GM21825 (cell line): ENCODE measurements at regions not wholly inside any gene's neighbourhood (a gene's known extent, or its start where the extent isn't known, plus 50 kb on each side); places are given as distances from the start of the nearest gene placed in this dataset.
"Not testable (repeated sequence)": the region's sequence is repeated elsewhere in the genome, so short reads cannot be mapped to it uniquely, and the experiment has no call there.

Source experiments
- ATAC-seq: cut with Tn5 transposase; IDR thresholded peaks from one replicate; pipeline ENCODE4 v1.9.1; 2021; ENCODE audit warnings: mild to moderate bottlenecking, moderate library complexity; ENCODE audit not compliant: unreplicated experiment

DNA sequence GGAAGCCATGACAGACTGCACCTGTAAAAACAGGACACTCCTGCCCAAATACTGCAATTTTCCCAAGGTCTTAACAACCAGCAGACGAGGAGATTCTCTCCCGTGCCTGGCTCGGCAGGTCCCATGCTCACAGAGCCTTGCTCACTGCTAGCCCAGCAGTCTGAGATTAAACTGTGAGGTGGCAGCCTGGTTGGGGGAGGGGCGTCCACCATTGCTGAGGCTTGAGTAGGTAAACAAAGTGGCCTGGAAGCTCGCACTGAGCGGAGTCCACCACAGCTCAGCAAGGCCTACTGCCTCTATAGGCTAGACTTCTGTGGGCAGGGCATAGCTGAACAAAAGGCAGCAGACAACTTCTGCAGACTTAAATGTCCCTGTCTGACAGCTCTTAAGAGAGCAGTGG, 80.3 kb downstream of the ANXA5 start:
- ATAC-seq: not testable (repeated sequence)

DNA sequence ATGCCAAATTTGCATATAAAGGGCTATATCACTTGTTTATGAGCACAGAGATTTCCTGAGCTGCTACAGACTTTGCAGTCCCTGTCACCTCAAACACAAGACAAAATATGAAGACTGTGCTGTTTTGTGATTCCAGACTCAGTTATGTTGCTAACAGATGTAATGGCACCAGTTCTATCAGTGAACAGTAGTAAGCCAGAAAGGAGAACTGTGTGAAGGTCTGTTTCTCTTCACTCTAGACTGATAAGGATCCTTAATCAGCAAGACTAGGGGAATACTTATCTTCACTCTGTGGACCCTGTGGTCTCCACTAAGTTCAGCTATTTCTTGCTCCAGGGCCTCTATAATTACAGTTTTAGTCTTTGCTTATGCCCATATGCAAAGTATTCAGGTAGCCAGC, 82.7 kb downstream of the ANXA5 start:
- ATAC-seq: no peak

DNA sequence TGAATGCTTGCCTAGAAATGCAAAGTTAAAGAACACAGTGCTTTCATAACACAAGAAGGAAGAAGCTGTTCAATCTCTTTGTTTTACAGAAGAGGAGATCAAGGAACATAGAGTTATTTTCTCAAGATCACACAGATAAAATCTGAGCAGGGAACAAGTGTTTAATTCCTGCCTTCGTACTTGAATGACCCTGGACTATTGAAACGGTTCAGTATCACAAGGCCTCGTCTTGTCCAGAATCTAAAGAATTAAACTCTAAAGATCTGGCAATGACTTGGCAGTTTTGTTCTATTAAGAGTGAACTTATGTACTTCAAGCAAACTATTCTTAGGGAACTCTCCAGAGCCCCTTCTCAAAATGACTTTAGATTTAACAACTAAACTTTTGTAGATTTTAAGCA, 97.7 kb downstream of the ANXA5 start:
- ATAC-seq: no peak

DNA sequence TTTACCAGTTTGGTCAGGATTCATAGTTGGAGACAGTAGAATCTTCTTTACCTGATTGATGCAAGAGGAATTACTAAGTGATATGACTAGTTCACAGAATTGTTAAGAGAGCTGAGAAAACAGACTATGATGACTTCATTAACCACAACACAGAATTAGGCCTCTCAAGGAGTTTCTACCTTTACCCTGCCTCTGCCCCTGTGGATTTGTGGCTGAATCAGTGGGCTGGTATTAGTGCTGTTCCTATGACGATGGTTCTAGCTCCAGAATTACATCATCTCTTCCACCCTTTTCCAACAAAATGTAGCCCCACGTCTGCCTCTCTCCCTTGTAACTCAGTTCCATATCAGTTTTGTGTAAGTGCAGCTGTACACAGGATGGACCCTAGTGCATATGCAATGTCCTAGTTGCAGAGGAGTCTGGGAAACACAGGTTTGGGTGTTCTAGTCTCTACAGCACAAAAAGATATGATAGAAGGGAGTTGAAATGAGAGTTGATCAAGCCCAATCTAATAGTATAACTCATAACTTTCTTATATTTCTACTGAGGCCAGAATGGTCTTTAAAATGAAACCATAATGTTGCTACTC, 99.3 kb downstream of the ANXA5 start:
- ATAC-seq: peak; percentile 85

DNA sequence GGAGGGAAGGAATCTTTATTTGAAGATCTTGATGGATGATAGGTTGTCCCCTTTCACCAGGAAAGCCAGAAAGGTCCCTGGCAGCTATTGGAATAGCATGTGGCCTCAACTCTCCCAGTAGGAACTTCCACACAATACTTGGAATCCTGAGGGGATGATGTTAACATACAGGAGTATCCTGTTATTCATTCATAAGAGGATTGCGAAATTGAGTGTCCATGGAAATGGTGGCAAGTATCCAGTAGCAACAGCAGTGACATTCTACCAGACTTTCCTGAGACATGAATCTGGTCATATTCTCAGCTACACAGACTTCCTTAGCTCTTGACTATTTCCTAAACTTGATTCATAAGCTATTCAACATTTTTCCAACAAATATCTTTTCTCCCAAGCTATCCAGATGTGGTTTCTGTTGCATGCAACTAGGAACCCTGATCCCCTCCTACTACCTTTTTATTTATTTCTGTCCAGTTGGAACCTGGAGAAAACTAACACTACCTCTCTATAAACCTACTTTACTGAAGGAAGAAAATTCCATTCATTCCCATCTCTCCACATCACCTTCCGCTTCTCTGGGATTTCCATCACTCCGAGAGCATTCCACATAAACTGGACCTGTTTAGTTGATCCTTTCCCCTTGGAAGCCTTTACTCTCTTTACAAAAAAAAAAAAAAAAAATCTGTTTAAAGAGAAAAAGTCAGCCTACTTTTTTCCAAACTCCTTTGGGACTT, 101.8 kb downstream of the ANXA5 start:
- ATAC-seq: no peak

DNA sequence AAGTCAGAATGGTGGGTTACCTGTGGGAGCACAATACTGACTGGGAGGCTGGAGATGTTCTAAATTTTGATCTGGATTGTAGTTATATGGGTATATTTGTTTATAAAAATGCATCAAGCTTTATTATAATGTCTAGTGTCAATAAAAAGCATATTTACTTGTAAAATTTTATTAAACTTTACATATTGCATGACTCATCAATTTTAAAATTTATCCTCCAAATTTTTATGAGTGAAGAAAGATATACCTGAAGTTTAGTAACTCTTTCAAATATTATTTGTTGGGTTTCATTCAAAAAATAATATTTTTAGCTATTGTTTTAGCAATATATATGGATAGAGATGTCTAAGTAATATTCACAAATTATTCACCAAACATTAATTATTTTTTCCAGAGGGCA, 103.0 kb downstream of the ANXA5 start:
- no peak for ATAC-seq

DNA sequence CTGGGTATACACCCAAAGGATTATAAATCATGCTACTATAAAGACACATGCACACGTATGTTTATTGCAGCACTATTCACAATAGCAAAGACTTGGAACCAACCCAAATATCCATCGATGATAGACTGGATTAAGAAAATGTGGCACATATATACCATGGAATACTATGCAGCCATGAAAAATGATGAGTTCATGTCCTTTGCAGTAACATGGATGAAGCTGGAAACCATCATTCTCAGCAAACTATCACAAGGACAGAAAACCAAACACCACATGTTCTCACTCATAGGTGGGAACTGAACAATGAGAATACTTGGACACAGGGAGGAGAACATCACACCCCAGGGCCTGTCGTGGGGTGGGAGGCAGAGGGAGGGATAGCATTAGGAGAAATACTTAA, 104.5 kb downstream of the ANXA5 start:
- not testable (repeated sequence) for ATAC-seq

DNA sequence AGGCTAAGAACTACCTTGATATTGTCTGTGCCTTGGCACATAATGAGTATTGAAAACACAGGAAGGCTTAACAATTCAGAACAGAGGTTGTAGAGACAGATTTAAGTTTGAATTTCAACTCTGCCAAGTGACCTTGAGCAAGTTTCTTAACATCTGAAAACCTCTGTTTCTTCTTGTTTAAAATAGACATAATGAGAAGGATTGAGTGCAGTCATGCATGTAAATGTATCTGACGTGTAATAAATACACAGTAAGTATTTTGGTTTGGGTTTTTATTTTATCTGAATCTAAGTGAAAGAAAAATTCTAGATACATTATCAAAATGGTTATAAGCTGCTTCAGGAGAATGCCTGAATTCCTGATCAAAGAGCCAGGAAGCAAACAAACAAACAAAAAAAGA, 111.9 kb downstream of the ANXA5 start:
- no peak for ATAC-seq

DNA sequence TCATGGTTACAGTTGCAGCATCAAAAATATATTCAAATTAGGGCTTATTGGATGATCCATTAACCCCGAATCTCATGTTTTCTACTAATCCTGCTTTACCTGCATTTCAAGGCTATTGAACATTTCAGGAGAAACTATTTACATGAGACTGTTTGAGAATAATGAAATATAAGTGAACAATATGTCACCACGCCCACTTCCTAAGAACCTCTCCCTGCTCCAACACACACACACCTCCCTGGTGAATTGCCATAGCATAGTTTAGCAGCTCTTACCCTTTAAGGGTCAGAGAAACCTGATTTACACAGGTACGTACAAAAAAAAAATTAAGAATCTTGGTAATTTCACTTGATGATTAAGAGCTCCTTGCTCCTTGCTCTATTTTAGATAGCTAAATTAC, 113.4 kb downstream of the ANXA5 start:
- no peak for ATAC-seq

DNA sequence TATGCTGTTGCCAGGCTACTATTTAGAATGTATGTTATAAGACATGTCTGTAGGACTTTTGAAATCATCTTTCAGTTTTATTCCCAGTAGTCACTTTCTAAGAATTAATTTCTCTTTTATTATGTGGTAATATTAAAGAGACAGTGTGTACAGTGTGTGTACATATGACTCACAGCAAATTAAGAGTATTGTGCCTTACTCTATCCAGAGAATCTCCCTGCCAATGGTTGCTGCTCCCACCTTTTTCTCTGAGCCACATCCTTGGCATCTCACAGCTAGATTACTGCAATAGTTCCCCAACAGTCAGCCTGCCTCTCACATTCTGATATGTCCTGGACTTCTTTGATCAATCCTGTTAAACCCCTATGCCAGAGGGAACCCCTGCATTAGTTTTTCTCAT, 114.5 kb downstream of the ANXA5 start:
- ATAC-seq: no peak

DNA sequence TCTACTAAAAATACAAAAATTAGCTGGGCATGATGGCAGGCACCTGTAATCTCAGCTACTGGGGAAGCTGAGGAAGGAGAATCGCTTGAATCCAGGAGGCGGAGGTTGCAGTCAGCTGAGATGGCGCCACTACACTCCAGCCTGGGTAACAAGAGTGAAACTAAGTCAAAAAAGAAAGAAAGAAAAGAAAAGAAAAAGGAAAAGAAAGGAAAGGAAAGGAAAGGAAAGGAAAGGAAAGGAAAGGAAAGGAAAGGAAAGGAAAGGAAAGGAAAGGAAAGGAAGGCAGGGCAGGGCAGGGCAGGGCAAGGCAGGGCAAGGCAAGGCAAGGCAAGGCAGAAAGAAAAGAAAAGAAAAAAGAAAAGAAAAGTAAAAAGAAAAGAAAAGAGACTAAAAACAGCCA, 121.4 kb downstream of the ANXA5 start:
- ATAC-seq: not testable (repeated sequence)

DNA sequence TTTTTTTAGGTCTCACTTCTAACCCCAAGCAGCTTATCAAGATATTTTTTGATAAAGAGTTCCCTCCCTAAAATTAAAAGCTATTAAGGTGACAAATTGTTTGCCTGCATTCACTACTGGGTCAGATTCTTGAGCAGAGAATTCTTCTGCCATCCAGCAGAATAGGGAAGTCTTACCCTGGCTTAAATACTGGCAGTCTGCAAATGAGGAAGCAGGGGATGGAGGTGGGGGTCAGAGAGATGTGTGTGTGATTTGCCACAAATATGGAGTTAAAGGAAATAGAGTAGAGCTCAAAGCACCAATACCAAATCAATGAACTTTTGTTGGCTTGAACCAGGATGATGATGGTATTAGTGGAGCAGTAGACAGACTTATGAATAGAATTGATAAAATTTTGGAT, 122.2 kb downstream of the ANXA5 start:
- no peak for ATAC-seq

DNA sequence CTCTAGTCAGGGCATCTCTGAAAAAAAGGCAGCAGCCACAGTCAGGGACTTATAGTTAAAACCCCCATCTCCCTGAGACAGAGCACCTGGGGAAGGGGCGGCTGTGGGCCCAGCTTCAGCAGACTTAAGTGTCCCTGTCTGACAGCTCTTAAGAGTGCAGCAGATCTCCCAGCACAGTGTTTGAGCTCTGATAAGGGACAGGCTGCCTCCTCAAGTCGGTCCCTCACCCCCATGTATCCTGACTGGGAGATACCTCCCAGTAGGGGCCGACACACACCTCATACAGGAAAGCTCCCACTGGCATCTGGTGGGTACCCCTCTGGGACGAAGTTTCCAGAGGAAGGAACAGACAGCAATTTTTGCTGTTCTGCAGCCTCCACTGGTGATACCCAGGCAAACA, 129.0 kb downstream of the ANXA5 start:
- ATAC-seq: no peak

DNA sequence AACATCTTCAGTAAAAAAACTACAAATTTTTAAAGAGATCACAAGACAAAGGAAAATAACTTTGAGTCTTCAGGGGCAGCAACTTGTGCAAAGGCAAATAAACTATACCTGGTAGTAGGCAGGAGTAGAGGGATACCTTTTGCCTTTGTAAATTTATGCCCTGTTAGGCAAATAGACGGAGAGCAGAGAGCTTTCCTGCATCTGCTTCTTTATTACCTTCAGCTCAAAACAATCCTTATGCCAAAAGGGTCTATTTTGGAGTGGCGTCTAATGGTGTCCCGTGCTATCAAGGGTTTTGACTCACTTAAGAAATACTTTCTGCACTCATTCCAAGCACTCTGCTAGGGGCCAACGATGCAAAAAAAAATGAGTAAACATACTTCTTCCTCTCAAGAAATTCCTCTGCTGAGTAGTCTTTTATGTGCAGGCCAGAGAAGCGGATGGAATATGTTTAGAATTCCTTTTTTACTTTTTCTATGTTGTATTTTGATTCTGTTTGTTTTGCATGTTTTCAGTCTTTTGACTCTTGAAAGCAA, 131.9 kb downstream of the ANXA5 start:
- ATAC-seq: no peak

DNA sequence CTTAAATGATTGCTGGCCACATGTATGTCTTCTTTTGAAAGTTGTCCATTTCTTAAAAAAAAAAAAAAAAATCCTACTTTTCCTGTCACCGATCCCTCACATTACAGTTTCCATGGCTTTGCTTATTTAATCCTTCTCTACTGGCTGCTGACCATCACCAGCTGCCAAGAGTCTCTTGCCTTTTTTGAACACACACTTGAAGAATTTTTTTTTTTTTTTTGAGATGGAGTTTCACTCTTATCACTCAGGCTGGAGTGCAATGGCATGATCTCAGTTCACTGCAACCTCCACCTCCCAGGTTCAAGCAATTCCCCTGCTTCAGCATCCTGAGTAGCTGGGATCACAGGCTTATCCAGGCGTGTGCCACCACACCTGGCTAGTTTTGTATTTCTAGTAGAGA, 134.0 kb downstream of the ANXA5 start:
- no peak for ATAC-seq

DNA sequence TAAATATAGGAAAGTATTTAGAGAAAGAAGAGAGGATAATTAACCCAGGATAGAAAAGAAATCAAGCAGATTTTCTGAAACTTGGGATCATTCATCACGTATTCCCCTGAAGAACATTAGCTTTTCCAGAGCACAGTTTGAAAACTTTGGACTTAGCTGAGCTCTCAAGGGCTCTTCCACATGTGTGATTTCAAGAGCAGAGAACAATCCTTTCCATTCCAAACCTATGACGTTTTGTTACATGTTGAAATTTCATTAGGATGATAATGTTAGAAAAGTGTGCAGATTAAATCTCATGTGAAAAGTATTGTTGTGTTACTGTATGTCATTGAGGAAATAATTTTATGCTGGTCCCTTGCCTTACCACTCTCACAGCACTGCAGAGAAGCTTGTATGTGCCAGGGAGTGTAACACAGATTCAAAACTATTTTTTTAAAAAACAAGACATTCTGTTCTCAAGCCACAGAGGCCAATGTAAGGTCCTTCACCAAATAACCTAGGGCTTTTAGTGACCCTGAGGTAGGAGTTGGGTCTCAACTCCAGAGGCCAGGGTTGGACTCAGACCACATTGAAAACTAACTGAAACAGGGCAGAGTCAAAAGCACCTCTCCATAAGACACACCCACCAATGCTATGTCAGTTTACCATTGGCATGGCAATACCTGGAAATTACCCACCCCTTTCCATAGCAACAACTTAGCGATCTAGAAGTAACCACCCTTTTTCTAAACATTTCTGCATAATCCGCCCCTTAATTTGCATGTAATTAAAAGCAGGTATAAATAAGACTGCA, 141.3 kb downstream of the ANXA5 start:
- ATAC-seq: no peak

DNA sequence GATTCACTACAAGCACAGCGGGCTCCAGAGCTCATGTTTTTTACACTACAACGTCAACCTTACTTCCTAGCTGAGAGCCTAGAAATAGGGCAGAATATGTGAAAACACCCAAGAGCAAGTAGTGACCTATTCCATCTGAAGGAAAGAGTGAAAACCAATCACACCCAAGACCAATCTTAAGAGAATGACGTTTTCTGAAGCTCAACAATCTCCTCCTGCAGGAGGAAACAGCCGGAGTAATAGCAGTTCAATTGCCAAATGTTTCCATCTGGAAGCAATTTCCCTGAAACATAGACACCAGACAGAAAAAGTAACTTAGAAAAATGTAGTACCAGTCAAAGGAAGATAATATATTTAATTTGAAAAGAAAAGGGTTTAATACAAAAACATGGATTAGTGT, 142.4 kb downstream of the ANXA5 start:
- no peak for ATAC-seq

DNA sequence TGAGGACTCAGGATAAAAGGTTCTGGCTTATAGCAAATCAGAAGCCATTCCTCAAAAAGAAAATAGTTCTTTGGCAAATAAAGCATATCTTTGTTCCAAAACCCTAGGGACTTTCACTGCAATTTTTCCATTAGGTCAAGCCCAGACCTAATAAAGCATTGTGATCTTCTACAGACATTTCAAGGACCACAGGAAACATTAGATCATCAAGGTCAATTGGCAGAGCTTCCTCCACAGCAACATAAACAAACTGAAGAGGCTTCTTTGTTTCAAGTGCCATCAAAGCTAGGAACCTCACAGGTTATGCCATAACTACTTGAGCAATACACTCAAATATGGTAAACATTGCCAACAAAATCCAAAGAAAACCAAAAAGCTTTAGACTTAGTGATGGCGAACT, 144.9 kb downstream of the ANXA5 start:
- ATAC-seq: no peak

DNA sequence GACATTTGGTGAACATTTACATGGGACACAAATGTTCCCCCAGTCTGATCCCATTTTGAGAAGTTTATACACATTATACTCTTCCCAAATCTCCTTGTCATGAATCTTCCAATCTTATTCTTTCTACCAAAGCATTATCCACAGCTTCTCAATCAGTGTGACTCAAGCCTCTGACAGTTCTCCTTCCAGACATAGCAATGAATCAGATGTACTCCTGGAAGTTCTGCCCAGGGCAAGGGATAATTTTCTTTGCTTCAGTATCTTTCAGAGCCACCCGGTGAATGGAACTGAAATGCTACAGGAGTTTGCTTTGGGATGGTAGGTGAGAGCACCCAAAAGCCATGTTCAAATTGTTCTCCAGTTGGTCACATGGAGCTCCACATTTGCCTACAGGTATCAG, 145.5 kb downstream of the ANXA5 start:
- no peak for ATAC-seq

DNA sequence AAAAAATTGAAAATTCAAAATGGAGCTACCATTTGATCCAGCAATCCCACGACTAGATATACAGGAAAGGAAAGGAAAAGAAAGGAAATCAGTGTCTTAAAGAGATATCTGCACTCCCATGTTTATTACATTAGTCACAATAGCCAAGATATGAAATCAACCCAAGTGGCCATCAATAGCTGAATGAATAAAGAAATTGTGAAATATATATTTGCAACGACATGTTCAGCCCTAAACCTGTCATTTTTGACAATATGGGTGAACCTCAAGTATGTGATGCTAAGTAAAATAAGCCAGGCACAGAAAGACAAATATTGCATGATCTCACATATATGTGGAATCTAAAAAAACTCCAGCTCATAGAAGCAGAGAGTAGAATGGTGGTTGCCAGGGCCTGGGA, 155.1 kb downstream of the ANXA5 start:
- ATAC-seq: no peak

DNA sequence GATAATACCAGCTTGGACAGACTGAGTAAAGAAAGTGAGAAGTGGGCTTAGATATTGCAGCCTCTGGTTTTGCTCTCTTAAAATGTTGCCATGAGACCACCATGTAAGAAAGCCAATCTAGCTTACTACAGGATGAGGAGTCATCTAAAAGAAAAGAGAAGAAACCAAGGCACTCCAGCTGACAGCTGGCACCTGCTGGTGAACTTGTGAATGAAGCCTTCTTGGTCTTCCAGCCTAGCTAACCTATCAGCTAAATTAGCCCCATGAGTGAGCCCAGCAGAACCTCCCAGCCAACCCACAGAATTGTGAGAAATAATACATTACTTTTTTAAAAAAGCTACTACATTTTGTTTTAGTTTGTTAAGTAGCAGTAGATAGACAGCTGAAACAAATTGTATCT, 154.5 kb upstream of the QRFPR start:
- ATAC-seq: no peak

DNA sequence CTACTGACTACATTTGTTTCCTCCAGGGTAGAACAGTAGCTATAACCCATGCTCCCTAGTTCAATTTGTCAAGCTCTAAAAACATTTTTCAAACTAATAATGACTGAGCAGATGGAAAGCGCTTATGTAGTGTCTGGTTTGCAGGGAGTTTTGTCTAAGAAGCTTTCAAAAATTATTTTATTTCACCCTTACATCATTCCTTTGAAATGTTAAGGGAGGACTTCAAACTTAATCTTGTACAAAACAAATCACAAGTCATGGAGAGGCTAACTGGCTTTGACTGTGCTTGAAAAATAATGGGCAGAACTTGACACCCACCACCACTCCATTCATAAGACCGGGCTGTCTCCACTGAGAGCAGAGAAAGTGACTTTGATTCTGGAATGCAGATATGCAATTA, 153.4 kb upstream of the QRFPR start:
- no peak for ATAC-seq
